Endothelial cell of umbilical vein (primary cell): ENCODE measurements at regions not wholly inside any gene's neighbourhood (a gene's known extent, or its start where the extent isn't known, plus 50 kb on each side); places are given as distances from the start of the nearest gene placed in this dataset.

Source experiments
- BruUV-seq: library from RNA; stranded (reverse); fragments of 400-500 nt; replicated peaks from 2 replicates; lab custom pipeline; 2021; lab: Mats Ljungman, UMichigan
- CTCF ChIA-PET: fragments of 300-600, 350-600 bp; sonication (Branson Sonifier 250); formaldehyde crosslinking; loops from one replicate; lab custom pipeline; 2021; ENCODE audit warnings: antibody characterized with exemption, inconsistent platforms; lab: Charles Lee
- POLR2A ChIA-PET: fragments of 300-600, 350-600 bp; sonication (Branson Sonifier 250); formaldehyde crosslinking; loops from one replicate; lab custom pipeline; 2021; ENCODE audit warnings: antibody characterized with exemption, inconsistent platforms; lab: Charles Lee
- DNase-seq: peaks from one replicate; pipeline ENCODE4 v3.0.0-alpha.2; 2011; ENCODE audit warnings: low read depth, low spot score
- FAIRE-seq: peaks from 2 replicates; lab custom pipeline; 2011; peaks lifted over from hg19 to GRCh38; lab: Jason Lieb, UNC
- H2AFZ ChIP-seq: 2 replicates; pipeline ENCODE4 v1.6.0; 2012; ENCODE audit warnings: low read depth, low read length, control low read depth, inconsistent platforms
- H3K27ac ChIP-seq: 2 replicates; pipeline ENCODE4 v1.5.1; 2011; ENCODE audit warnings: low read depth, mild to moderate bottlenecking, control low read depth, low read length, moderate library complexity; ENCODE audit not compliant: insufficient read depth
- H3K27me3 ChIP-seq, 2 experiments: 2 replicates each; pipeline versions ENCODE4 v1.6.0 to v1.6.1; 2011; ENCODE audit warnings: low read length in 2 of 2, mixed read lengths in 1 of 2; ENCODE audit not compliant: control insufficient read depth in 2 of 2, insufficient read depth in 2 of 2
- H3K36me3 ChIP-seq, 2 experiments: 2 replicates in 1 of 2; 3 replicates in 1 of 2; pipeline ENCODE4 v1.5.1; 2011; ENCODE audit warnings: low read length in 2 of 2, mild to moderate bottlenecking in 1 of 2, moderate library complexity in 1 of 2; ENCODE audit not compliant: control insufficient read depth in 2 of 2, insufficient read depth in 2 of 2; ENCODE audit errors: extremely low read depth in 1 of 2
- H3K4me1 ChIP-seq: 3 replicates; pipeline ENCODE4 v1.5.1; 2011; ENCODE audit warnings: mild to moderate bottlenecking, low read length; ENCODE audit not compliant: control insufficient read depth, insufficient read depth; ENCODE audit errors: extremely low read depth
- H3K4me2 ChIP-seq: 2 replicates; pipeline ENCODE4 v1.6.1; 2011; ENCODE audit warnings: low read length, control low read depth, mixed read lengths; ENCODE audit not compliant: insufficient read depth
- H3K4me3 ChIP-seq, 3 experiments: fragments of 200-600 bp in 1 of 3; sonication (generic), shearing (Covaris generic) in 1 of 3; replicated peaks in 1 of 3; 2 replicates each; pipeline ENCODE4 v1.5.1; 2011 to 2016; ENCODE audit warnings: control low read depth in 3 of 3, low read length in 3 of 3, mild to moderate bottlenecking in 2 of 3, inconsistent platforms in 1 of 3, low read depth in 1 of 3, moderate library complexity in 1 of 3; ENCODE audit not compliant: insufficient read depth in 1 of 3
- H3K79me2 ChIP-seq: 2 replicates; pipeline ENCODE4 v1.6.0; 2012; ENCODE audit warnings: low read length, inconsistent platforms; ENCODE audit not compliant: control insufficient read depth, insufficient read depth
- H3K9ac ChIP-seq: replicated peaks from 2 replicates; pipeline ENCODE3; 2011; ENCODE audit warnings: low read length, control low read depth; ENCODE audit not compliant: insufficient read depth; ENCODE audit errors: extremely low read depth
- H3K9me1 ChIP-seq: replicated peaks from 3 replicates; pipeline ENCODE4 v1.6.0; 2011; ENCODE audit warnings: mild to moderate bottlenecking, low read length; ENCODE audit not compliant: control insufficient read depth, insufficient read depth; ENCODE audit errors: extremely low read depth
- H3K9me3 ChIP-seq: replicated peaks from 2 replicates; pipeline ENCODE4 v1.5.1; 2012; ENCODE audit warnings: low read length, inconsistent platforms; ENCODE audit not compliant: control insufficient read depth, insufficient read depth
- H4K20me1 ChIP-seq: replicated peaks from 2 replicates; pipeline ENCODE3; 2011; ENCODE audit warnings: mild to moderate bottlenecking, low read length; ENCODE audit not compliant: control insufficient read depth, insufficient read depth; ENCODE audit errors: extremely low read depth
- CTCF ChIP-seq, 2 donors: IDR thresholded peaks; 1 replicate in 1 of 2; 2 replicates in 1 of 2; pipeline ENCODE4 v1.5.1; 2011; ENCODE audit warnings: low read length in 2 of 2, mild to moderate bottlenecking in 2 of 2, moderate library complexity in 2 of 2, control low read depth in 1 of 2, inconsistent platforms in 1 of 2, low read depth in 1 of 2; ENCODE audit not compliant: insufficient read depth in 1 of 2; ENCODE audit errors: extremely low read depth in 1 of 2
- EZH2 ChIP-seq: IDR thresholded peaks from 2 replicates; pipeline ENCODE4 v1.6.1; 2012; ENCODE audit warnings: borderline replicate concordance, low read depth, mild to moderate bottlenecking, moderate library complexity, low read length, inconsistent platforms; ENCODE audit not compliant: severe bottlenecking
- FOS ChIP-seq: IDR thresholded peaks from 2 replicates; pipeline ENCODE4 v1.6.1; 2011; ENCODE audit warnings: mild to moderate bottlenecking, low read length, moderate library complexity, borderline replicate concordance; ENCODE audit not compliant: insufficient read depth
- GATA2 ChIP-seq: IDR thresholded peaks from 2 replicates; pipeline ENCODE4 v1.7.0; 2011; ENCODE audit warnings: low read depth, mild to moderate bottlenecking, moderate library complexity, mixed read lengths, low read length; ENCODE audit not compliant: insufficient read length, insufficient read depth
- JUN ChIP-seq: IDR thresholded peaks from 2 replicates; pipeline ENCODE4 v1.6.1; 2011; ENCODE audit warnings: borderline replicate concordance, low read depth; ENCODE audit not compliant: insufficient read length, insufficient read depth
- MAX ChIP-seq: IDR thresholded peaks from 2 replicates; pipeline ENCODE4 v1.6.1; 2011; ENCODE audit not compliant: insufficient read depth, insufficient read length
- MYC ChIP-seq: IDR thresholded peaks from one replicate; pipeline ENCODE4 v1.6.1; 2011; ENCODE audit warnings: mild to moderate bottlenecking, low read depth, low read length
- POLR2A ChIP-seq: IDR thresholded peaks from 2 replicates; pipeline ENCODE4 v1.6.1; 2012; ENCODE audit warnings: low read depth, mild to moderate bottlenecking, control low read depth, low read length
- POLR2AphosphoS5 ChIP-seq: IDR thresholded peaks from 2 replicates; pipeline ENCODE4 v1.6.1; 2012; ENCODE audit warnings: low read depth, mild to moderate bottlenecking, control low read depth, low read length, moderate library complexity; ENCODE audit not compliant: insufficient read depth
- dilution Hi-C: fragments of 300-500 bp; cut with MboI; formaldehyde crosslinking; loops from one replicate; pipeline ENCODE4 v1.15.0; 2019; ENCODE audit warnings: low sequenced_read_pairs; ENCODE audit not compliant: extremely low pct_ligation_motif_present
- intact Hi-C: fragments of 100-400 bp; cut with micrococcal nuclease; formaldehyde crosslinking; loops from one replicate; pipeline ENCODE4 v1.10.0; 2022

- peaks cover 9% of the 10 kb centered on the region for H3K9me3 ChIP-seq
- H3K79me2 ChIP-seq, result no peaks in the 10 kb centered on the region
- ChIA-PET CTCF (no interaction called here), POLR2A (no interaction called here)
- H3K4me2 ChIP-seq, result no peak overlapping the region
- DNase-seq (no peak), FAIRE-seq (no peak)
- no peaks in the 10 kb centered on the region for H3K36me3 ChIP-seq
- no TSS peak for BruUV-seq
- H3K9me1 ChIP-seq, result no peaks in the 10 kb centered on the region
- intact Hi-C loops (no loop called here), dilution Hi-C loops (no loop called here)
- no peak overlapping the region for H3K4me3 ChIP-seq
- H2AFZ ChIP-seq, result no peak overlapping the region
- H3K9ac ChIP-seq, result no peak overlapping the region
- H3K27me3 ChIP-seq, result no peaks in the 10 kb centered on the region
- TF ChIP-seq EZH2, result no peak
- no peak for TF ChIP-seq POLR2A
- TF ChIP-seq MYC, result no peak
- TF ChIP-seq GATA2, result no peak
- no peak for TF ChIP-seq CTCF (IDR thresholded peaks at IDR 0.05; ENCODE audit: extremely low read depth in 1 of 2, insufficient read depth in 1 of 2, low read depth in 1 of 2, low read length in 2 of 2)
- TF ChIP-seq FOS, result no peak
- TF ChIP-seq JUN, result no peak
- no peak for TF ChIP-seq POLR2AphosphoS5
- no peak for TF ChIP-seq MAX
- no peak overlapping the region for H3K27ac ChIP-seq
- no peaks in the 10 kb centered on the region for H4K20me1 ChIP-seq
- H3K4me1 ChIP-seq, result no peaks in the 10 kb centered on the region
Measured at GRCh38 chr6:159439651-159440050, 253.4 kb downstream of the SOD2 start.
